T-cell (primary cell): ENCODE measurements at regions not wholly inside any gene's neighbourhood (a gene's known extent, or its start where the extent isn't known, plus 50 kb on each side); places are given as distances from the start of the nearest gene placed in this dataset.

Experiments
- ATAC-seq, 4 experiments: fragments of 200-7000 bp in 3 of 4; fragments of 150-1000 bp in 1 of 4; cut with Tn5 transposase; replicated peaks in 1 of 4; 1 replicate in 3 of 4; 2 replicates in 1 of 4; pipeline ENCODE4 v1.10.0; 2021; ENCODE audit warnings: moderate library complexity in 3 of 4, mild to moderate bottlenecking in 2 of 4, moderate number of reproducible peaks in 1 of 4
- CTCF ChIA-PET, 2 donors: fragments of 300-600 bp; sonication (Branson Sonifier 250); formaldehyde crosslinking; loops; one replicate each; lab custom pipeline; 2022; ENCODE audit warnings: antibody characterized with exemption in 2 of 2; lab: Charles Lee
- POLR2A ChIA-PET, 2 donors: fragments of 300-600 bp; sonication (Branson Sonifier 250); formaldehyde crosslinking; loops; one replicate each; lab custom pipeline; 2022; ENCODE audit warnings: antibody characterized with exemption in 2 of 2; lab: Charles Lee
- DNase-seq, 35 experiments: peaks; one replicate each; pipeline versions ENCODE4 v3.0.0 to v3.0.0-alpha.2; 2013 to 2023
- H3K27ac ChIP-seq: one replicate; pipeline ENCODE4 v1.5.1; 2013; ENCODE audit warnings: low read length
- H3K27me3 ChIP-seq, 2 experiments: replicated peaks in 1 of 2; 1 replicate in 1 of 2; 2 replicates in 1 of 2; pipeline versions ENCODE4 v1.6.1 to v1.7.0; 2013; ENCODE audit warnings: low read length in 1 of 2, mixed read lengths in 1 of 2; ENCODE audit not compliant: control insufficient read depth in 2 of 2, insufficient read depth in 2 of 2; ENCODE audit errors: extremely low read depth in 1 of 2
- H3K36me3 ChIP-seq, 2 donors: 1 replicate in 1 of 2; 2 replicates in 1 of 2; pipeline versions ENCODE4 v1.6.1 to v1.7.0; 2013; ENCODE audit warnings: low read length in 1 of 2; ENCODE audit not compliant: control insufficient read depth in 2 of 2, insufficient read depth in 1 of 2; ENCODE audit errors: extremely low read depth in 1 of 2
- H3K4me1 ChIP-seq, 2 experiments: 1 replicate in 1 of 2; 2 replicates in 1 of 2; pipeline versions ENCODE4 v1.6.1 to v1.7.0; 2013; ENCODE audit warnings: low read length in 2 of 2, mixed read lengths in 1 of 2; ENCODE audit not compliant: insufficient read depth in 2 of 2, control insufficient read depth in 1 of 2; ENCODE audit errors: extremely low read depth in 1 of 2
- H3K4me3 ChIP-seq, 2 donors: 1 replicate in 1 of 2; 2 replicates in 1 of 2; pipeline versions ENCODE4 v1.5.1 to v1.7.0; 2013; ENCODE audit warnings: mild to moderate bottlenecking in 2 of 2, low read length in 1 of 2, moderate library complexity in 1 of 2; ENCODE audit not compliant: control insufficient read depth in 1 of 2; ENCODE audit errors: extremely low read depth in 1 of 2
- H3K9me3 ChIP-seq: 2 replicates; pipeline ENCODE4 v1.7.0; 2013
- H3K27ac Mint-ChIP-seq, 2 donors: one replicate each; pipeline ENCODE4 v1.8.0; 2020 to 2021; ENCODE audit warnings: mild to moderate bottlenecking in 2 of 2, mixed read lengths in 2 of 2
- H3K27me3 Mint-ChIP-seq, 2 donors: one replicate each; pipeline ENCODE4 v1.8.0; 2021 to 2022; ENCODE audit warnings: mixed read lengths in 2 of 2
- H3K36me3 Mint-ChIP-seq: one replicate; pipeline ENCODE4 v1.8.0; 2021; ENCODE audit warnings: mixed read lengths
- H3K4me1 Mint-ChIP-seq, 3 donors: one replicate each; pipeline ENCODE4 v1.8.0; 2020 to 2022; ENCODE audit warnings: mixed read lengths in 3 of 3, mild to moderate bottlenecking in 1 of 3
- H3K4me3 Mint-ChIP-seq, 3 donors: one replicate each; pipeline ENCODE4 v1.8.0; 2020 to 2022; ENCODE audit warnings: mild to moderate bottlenecking in 3 of 3, mixed read lengths in 3 of 3, moderate library complexity in 3 of 3
- H3K9me3 Mint-ChIP-seq, 3 donors: one replicate each; pipeline ENCODE4 v1.8.0; 2020 to 2022; ENCODE audit warnings: mixed read lengths in 3 of 3
- WGBS: methylation state at CpG from one replicate; pipeline ENCODE4 v1.1.5; 2013; ENCODE audit warnings: missing lambda C conversion rate; ENCODE audit not compliant: insufficient coverage; 5-methylcytosine and 5-hydroxymethylcytosine counted together

GRCh38 chr21:18970416-18970815 is 566.8 kb upstream of the TMPRSS15 start:
- H3K4me1 Mint-ChIP-seq = no peaks in the 10 kb centered on the region
- peaks cover 2% of the 10 kb centered on the region for H3K9me3 ChIP-seq
- no peaks in the 10 kb centered on the region for H3K27me3 ChIP-seq
- H3K27me3 Mint-ChIP-seq = no peaks in the 10 kb centered on the region
- H3K4me3 ChIP-seq = no peak overlapping the region
- H3K4me1 ChIP-seq = no peaks in the 10 kb centered on the region
- H3K4me3 Mint-ChIP-seq = no peak overlapping the region
- no peaks in the 10 kb centered on the region for H3K36me3 ChIP-seq
- DNase-seq (no peak), ATAC-seq (no peak)
- CTCF ChIA-PET = no interaction called here
- peaks cover 0 to 18% (median 12%) of the 10 kb centered on the region in 3 donors for H3K9me3 Mint-ChIP-seq
- POLR2A ChIA-PET = interaction anchor here in 1 of 2 donors (0.7 kb wide), 1 partner anchor 21 kb away, joined by 3 read pairs; no protein-coding TSS in a partner anchor
- no peak overlapping the region for H3K27ac Mint-ChIP-seq
- no CpG with 5 or more reads among the region's 1 CpG for WGBS
- H3K36me3 Mint-ChIP-seq = no peaks in the 10 kb centered on the region
- H3K27ac ChIP-seq = no peak overlapping the region

- H3K4me3 ChIP-seq = no peak overlapping the region
- no peaks in the 10 kb centered on the region for H3K27me3 ChIP-seq
- no CpG with 5 or more reads among the region's 1 CpG for WGBS
- Mint-ChIP-seq H3K27me3 (no peaks in the 10 kb centered on the region), H3K27ac (no peak overlapping the region), H3K4me3 (no peak overlapping the region), H3K4me1 (no peaks in the 10 kb centered on the region), H3K36me3 (no peaks in the 10 kb centered on the region), H3K9me3 (peaks cover 0 to 17% (median 12%) of the 10 kb centered on the region in 3 donors)
- H3K9me3 ChIP-seq = peaks cover 2% of the 10 kb centered on the region
- DNase-seq = no peak
- ATAC-seq = no peak
- no peaks in the 10 kb centered on the region for H3K36me3 ChIP-seq
- CTCF ChIA-PET = no interaction called here
- POLR2A ChIA-PET = interaction anchor here in 1 of 2 donors (0.7 kb wide), 1 partner anchor 20 kb away, joined by 3 read pairs; no protein-coding TSS in a partner anchor
- H3K27ac ChIP-seq = no peak overlapping the region
- H3K4me1 ChIP-seq = no peaks in the 10 kb centered on the region
Measured at GRCh38 chr21:18970941-18971340, 567.4 kb upstream of the TMPRSS15 start.

- H3K9me3 ChIP-seq = no peaks in the 10 kb centered on the region
- POLR2A ChIA-PET = no interaction called here
- CTCF ChIA-PET = no interaction called here
- DNase-seq (no peak), ATAC-seq (no peak)
- H3K27ac ChIP-seq = no peak overlapping the region
- H3K4me1 ChIP-seq = no peaks in the 10 kb centered on the region
- Mint-ChIP-seq H3K27ac (no peak overlapping the region), H3K27me3 (no peaks in the 10 kb centered on the region), H3K4me3 (no peak overlapping the region), H3K4me1 (no peaks in the 10 kb centered on the region), H3K36me3 (no peaks in the 10 kb centered on the region), H3K9me3 (peaks cover 11 to 21% (median 15%) of the 10 kb centered on the region in 3 donors)
- no peaks in the 10 kb centered on the region for H3K36me3 ChIP-seq
- no peak overlapping the region for H3K4me3 ChIP-seq
- H3K27me3 ChIP-seq = no peaks in the 10 kb centered on the region
Measured at GRCh38 chr21:18985584-18985983, 582.0 kb upstream of the TMPRSS15 start.

- Histone ChIP-seq H3K36me3 (no peaks in the 10 kb centered on the region), H3K4me3 (no peak overlapping the region), H3K27me3 (no peaks in the 10 kb centered on the region), H3K4me1 (no peaks in the 10 kb centered on the region), H3K9me3 (no peaks in the 10 kb centered on the region), H3K27ac (no peak overlapping the region)
- DNase-seq (no peak), ATAC-seq (no peak)
- no peaks in the 10 kb centered on the region for H3K27me3 Mint-ChIP-seq
- 67% methylated on average over 1 of the region's 4 CpGs for WGBS
- H3K36me3 Mint-ChIP-seq = no peaks in the 10 kb centered on the region
- CTCF ChIA-PET = no interaction called here
- POLR2A ChIA-PET = no interaction called here
- H3K9me3 Mint-ChIP-seq = peaks cover 11 to 21% (median 15%) of the 10 kb centered on the region in 3 donors
- H3K4me1 Mint-ChIP-seq = no peaks in the 10 kb centered on the region
- no peak overlapping the region for H3K27ac Mint-ChIP-seq
- no peak overlapping the region for H3K4me3 Mint-ChIP-seq
Measured at GRCh38 chr21:18986197-18986596, 582.6 kb upstream of the TMPRSS15 start.

GRCh38 chr21:18987520-18988026 is 584.0 kb upstream of the TMPRSS15 start:
- ChIA-PET POLR2A (no interaction called here), CTCF (no interaction called here)
- Histone ChIP-seq H3K36me3 (no peaks in the 10 kb centered on the region), H3K27me3 (no peaks in the 10 kb centered on the region), H3K27ac (no peak overlapping the region), H3K9me3 (no peaks in the 10 kb centered on the region), H3K4me1 (no peaks in the 10 kb centered on the region), H3K4me3 (no peak overlapping the region)
- Mint-ChIP-seq H3K27ac (no peak overlapping the region), H3K4me1 (no peaks in the 10 kb centered on the region), H3K27me3 (no peaks in the 10 kb centered on the region), H3K36me3 (no peaks in the 10 kb centered on the region), H3K9me3 (peaks cover 8 to 17% (median 12%) of the 10 kb centered on the region in 3 donors), H3K4me3 (no peak overlapping the region)
- ATAC-seq (no peak), DNase-seq (no peak)
- WGBS = 90% methylated on average over 9 of the region's 11 CpGs

GRCh38 chr21:18989953-18990495 is 586.4 kb upstream of the TMPRSS15 start:
- H3K4me3 Mint-ChIP-seq = no peak overlapping the region
- H3K4me1 Mint-ChIP-seq = no peaks in the 10 kb centered on the region
- Histone ChIP-seq H3K27me3 (no peaks in the 10 kb centered on the region), H3K9me3 (no peaks in the 10 kb centered on the region), H3K4me1 (no peaks in the 10 kb centered on the region), H3K27ac (no peak overlapping the region), H3K4me3 (no peak overlapping the region), H3K36me3 (no peaks in the 10 kb centered on the region)
- POLR2A ChIA-PET = no interaction called here
- H3K27ac Mint-ChIP-seq = no peak overlapping the region
- no peaks in the 10 kb centered on the region for H3K27me3 Mint-ChIP-seq
- DNase-seq = no peak
- no peak for ATAC-seq
- H3K36me3 Mint-ChIP-seq = no peaks in the 10 kb centered on the region
- H3K9me3 Mint-ChIP-seq = peaks cover 4 to 10% (median 8%) of the 10 kb centered on the region in 3 donors
- WGBS = 88% methylated on average over 3 of the region's 7 CpGs
- CTCF ChIA-PET = no interaction called here
